Stimulated activated CD8-positive, alpha-beta memory T cell treated with anti-CD3 and anti-CD28 coated beads, Interleukin-4, amount 100 ng/mL, for 24 hours (primary cell): ENCODE measurements at regions not wholly inside any gene's neighbourhood (a gene's known extent, or its start where the extent isn't known, plus 50 kb on each side); places are given as distances from the start of the nearest gene placed in this dataset.
A peak's percentile ranks its signal among the peaks of the same experiment; 100 is the strongest.

Source experiments
- DNase-seq: peaks from one replicate; pipeline ENCODE4 v3.0.0-alpha.2; 2020; ENCODE audit warnings: low read depth

DNA sequence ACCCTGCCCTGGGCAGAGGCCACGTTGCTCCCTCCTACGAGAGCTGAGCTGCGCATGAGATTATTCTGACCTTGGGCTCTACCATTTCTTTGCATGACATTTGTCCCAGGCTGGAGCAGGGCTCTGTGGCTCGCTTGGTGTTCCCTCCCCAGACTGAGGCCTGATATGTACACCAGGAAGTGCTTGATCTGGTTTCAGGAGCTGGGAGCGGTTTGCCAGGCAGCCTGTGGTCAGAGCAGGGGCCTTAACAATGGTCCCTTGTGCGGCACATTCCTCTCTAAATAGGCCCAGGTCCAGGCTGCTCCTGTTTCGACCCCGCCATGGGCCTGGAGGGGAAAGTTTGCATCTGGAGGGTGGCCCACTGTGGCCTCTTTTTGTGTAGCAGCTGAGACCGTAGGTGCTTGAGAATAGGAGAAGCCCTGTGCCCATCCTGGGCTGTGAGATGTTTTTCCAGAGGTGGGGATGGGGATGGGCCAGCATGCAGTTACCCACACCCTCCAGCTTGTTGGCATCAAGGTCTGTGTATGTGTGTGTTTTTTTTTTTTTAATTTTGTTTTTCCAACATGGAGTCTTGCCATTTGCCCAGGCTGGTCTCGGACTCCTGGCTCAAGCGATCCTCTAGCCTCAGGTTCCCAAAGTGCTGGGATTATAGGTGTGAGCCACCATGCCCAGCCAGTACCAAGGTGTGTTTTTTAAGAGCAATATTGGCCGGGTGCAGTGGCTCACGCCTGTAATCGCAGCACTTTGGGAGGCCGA lies 253.9 kb downstream of the SEC14L1 start:
- no peak for DNase-seq

DNA sequence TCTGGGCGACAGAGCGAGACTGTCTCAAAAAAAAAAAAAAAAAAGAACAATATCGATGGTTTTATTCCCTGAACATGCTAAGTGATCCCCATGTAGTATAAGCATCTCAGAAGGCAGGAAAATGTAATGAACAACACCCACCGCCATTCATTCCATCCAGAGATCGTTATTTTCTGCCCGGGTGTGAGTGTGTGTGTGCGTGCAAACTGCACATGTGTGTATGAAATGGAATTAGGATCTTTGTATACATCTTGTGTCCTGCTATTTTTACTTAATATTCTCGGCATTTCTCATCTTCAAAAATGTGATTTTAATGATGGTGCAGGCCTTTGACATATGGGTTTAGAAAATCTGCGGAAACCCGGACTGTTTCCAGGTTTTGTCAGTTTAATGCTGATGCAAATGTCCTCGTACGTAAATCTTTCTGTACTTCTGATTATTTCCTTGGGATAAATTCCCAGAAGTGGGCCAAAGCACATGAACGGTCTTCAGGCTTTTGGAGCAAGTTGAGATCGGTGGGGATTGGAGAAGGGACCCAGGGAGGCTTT lies 254.8 kb downstream of the SEC14L1 start:
- no peak for DNase-seq

- no peak for DNase-seq
These were observed 255.8 kb downstream of the SEC14L1 start for GRCh38 chr17:77396610-77397009.

DNA sequence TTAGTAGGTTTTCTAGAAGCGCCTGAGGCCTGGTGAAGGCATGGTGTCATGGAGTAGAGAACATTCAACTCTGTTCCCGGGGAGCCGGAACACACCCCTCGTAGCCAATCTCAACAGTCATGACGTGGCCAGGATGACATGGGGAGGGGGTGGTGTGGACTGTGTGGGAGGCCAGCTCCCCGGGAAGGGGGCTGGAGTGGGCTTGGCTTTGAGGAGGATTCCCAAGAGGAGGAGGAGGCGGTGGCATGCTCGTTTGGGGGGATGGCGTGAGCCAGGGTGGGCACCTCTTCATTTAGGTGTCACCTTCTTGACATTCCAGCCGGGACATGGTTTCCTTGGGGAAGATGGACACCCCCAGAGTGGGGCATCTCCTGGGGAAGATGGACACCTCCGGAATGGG lies 257.5 kb downstream of the SEC14L1 start:
- no peak for DNase-seq

DNA sequence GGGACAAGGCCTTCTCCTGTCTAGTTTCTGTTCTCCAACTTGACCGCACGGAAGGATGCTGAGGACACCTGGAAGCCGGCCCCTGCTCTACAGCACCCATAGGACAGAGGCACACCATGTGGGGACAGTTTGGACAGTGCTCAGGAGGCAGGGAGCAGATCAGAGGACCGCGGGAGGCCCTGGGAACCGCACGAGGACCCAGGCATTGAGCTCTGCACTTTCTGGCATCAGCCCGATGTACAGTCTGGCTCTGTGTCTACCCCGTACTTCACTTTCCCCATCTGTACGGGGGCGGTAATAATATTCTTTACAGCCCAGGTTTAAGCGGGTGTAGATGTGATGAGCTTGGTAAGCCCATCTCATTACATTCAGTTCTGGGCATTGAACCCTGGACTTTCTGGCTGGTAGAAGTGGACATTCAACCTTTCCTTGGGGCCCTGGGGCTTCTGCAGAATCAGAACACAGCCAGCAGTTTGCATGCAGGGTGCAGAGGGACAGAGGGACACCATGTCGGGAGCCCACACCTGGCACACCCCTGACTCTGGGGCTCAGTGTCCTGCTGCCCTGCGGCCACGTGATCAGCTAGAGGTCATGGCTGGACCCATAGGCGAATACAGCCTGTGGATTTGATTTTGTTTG lies 258.7 kb downstream of the SEC14L1 start:
- DNase-seq, result no peak

- peak; percentile 72 for DNase-seq
These were observed 259.7 kb downstream of the SEC14L1 start for GRCh38 chr17:77400445-77400870.

DNA sequence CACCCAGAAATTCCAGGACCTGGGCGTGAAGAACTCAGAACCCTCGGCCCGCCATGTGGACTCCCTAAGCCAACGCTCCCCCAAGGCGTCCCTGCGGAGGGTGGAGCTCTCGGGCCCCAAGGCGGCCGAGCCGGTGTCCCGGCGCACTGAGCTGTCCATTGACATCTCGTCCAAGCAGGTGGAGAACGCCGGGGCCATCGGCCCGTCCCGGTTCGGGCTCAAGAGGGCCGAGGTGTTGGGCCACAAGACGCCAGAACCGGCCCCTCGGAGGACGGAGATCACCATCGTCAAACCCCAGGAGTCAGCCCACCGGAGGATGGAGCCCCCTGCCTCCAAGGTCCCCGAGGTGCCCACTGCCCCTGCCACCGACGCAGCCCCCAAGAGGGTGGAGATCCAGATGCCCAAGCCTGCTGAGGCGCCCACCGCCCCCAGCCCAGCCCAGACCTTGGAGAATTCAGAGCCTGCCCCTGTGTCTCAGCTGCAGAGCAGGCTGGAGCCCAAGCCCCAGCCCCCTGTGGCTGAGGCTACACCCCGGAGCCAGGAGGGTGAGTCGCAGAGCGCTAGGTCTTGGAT lies 261.5 kb downstream of the SEC14L1 start:
- DNase-seq, result no peak

GRCh38 chr17:77403854-77404253 lies 263.1 kb downstream of the SEC14L1 start:
- DNase-seq, result no peak

DNA sequence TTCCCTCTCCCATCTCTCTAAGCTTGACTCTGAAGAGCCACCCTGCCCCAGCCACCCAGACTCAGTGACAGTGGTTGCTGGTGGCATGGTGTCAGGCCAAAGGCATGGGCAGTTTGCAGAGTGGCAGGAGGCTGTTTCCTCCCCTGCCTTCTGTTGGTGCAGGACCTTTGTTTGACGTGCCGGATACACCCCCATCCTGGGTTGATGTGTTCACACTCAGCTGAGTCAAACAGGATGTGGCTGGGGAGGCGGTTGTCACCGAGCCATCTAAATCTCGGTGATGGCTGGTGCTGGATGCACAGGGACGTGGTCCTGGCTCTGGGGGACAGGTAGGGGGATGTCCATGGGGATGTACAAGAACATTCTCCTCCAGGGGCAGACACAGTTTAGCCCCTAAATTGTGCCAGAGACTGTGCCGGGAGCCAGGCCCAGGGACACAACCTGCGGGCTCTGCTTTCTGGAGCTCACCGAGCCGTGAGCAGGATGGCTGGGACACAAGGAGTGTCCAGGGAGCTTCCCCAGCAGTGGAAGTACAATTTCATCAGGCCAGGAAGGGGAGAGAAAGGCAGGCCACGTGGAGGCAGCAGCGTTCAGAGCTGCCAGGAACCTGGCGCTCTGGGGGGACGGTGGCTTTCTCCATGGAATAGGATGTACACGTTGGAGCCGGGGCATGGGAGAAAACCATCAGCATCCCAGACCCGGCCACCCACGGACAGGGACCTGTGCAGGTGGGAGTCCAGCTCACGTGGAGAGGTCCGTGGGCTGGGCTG lies 264.2 kb downstream of the SEC14L1 start:
- DNase-seq, result peak; percentile 76

GRCh38 chr17:77405867-77406732 lies 265.3 kb downstream of the SEC14L1 start:
- DNase-seq, result no peak

- DNase-seq, result no peak
These were observed 266.8 kb downstream of the SEC14L1 start for GRCh38 chr17:77407321-77408277.

- DNase-seq, result no peak
These were observed 267.5 kb downstream of the SEC14L1 start for GRCh38 chr17:77408284-77408683.

DNA sequence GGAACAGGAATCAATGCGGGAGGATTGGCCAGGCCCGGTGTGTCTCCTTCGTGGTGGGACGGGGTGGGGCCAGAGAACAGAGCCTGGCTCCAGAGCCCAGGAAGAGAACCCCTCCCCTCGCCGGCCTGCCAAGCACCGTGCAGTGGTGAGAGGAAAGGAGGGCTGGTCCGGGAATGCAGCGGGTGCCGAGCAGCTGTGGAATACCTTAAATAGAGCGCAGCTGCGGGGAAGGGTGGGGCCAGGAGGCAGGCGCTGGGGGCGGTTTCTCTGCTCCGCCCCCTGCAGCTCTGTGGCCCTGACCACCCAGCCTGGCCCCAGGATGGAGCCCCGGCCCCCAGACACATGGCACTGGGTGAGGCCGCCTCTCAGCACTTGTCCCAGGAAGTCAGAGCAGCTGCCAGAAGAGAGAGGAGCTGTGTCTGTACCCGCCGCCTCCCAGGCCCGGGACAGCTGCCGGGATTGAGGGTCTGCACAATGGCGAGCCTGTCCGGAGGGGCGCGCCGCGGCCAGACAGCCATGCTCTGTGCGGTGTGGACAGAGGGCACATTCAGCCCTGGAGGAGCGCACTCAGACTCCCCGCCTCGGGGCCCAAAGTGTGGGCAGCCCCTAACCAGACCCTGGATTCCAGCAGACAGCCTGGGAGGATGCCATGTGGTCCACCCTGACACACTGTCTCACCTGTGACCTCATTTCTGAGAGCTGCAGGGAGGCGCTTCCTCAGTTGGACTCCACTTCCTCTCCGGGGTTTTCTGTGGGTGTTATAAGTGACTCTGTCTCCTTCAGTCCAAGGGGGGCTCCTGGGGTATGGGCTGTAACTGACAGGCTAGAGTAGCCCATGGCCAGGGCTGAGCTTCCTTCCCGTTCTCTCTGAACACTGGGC lies 268.8 kb downstream of the SEC14L1 start:
- no peak for DNase-seq

DNA sequence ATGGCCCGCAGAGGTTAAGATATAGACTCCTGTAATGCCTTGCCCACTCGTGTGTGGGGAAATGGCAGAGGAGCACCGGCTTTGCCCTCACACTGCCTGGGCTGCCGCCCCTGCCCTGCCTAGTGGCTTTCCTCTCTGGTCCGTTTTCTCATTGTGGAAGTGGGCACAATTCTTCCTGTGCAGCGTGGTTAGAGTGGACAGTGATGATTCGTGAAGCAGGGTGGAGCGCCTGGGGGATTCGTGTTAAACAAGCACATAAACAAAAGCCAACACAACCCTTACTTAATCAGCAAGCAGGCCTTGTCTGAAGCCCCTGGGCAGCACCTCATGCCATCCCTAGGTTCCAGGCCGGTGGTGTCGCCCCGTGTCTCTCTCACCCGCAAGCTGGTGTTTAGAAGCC lies 269.7 kb downstream of the SEC14L1 start:
- no peak for DNase-seq

GRCh38 chr17:77414811-77415400 lies 274.1 kb downstream of the SEC14L1 start:
- no peak for DNase-seq

- no peak for DNase-seq
These were observed 275.4 kb downstream of the SEC14L1 start for GRCh38 chr17:77416105-77416713.

DNA sequence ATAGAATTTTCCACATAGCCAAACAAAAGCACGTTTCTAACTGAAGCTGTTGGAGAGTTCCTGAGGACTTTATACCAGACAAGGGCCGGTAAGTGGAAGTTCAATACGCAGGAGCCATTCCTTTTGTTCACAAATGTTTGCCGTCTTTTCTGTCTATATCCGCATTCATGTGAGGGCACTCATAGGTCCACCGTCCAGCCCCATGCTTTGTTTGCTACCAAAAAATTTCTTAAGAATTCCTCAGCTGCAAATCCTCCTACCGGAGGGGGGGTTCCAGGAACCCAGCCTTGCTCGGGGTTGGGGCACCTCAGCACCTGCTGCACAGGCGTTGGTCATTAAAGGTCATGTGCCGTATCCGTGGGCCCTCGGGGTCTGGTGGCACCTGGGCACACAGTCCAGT lies 276.8 kb downstream of the SEC14L1 start:
- DNase-seq, result no peak

DNA sequence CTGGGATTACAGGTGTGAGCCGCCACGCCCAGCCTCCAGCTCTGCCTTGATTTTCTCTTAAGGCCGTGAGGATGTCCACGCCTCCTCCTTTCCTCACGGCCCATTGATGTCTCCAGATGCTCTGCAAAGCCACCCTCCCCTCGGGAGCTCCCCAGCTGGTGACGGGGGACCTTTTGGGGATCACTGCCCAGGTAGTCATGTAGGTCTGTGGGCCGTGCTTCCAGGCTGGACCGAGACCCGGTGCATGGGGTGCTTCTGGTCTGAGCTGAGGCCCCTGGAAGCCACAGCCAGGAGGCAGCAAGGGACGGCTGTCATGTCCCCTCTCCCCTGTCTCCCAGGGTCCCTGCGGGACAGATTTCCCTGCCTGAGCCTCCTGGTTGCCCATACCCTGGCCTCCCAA lies 277.8 kb downstream of the SEC14L1 start:
- DNase-seq, result no peak
